Stimulated activated effector memory CD8-positive, alpha-beta T cell treated with anti-CD3 and anti-CD28 coated beads, Interleukin-12 subunit alpha, Interleukin-12 subunit beta, amount 100 ng/mL, for 72 hours (primary cell): ENCODE measurements at regions not wholly inside any gene's neighbourhood (a gene's known extent, or its start where the extent isn't known, plus 50 kb on each side); places are given as distances from the start of the nearest gene placed in this dataset.

Experiments used
- ATAC-seq: fragments of 150-1000 bp; cut with Tn5 transposase; 2 replicates; pipeline ENCODE4 v1.10.0; 2021
- DNase-seq, 2 donors: peaks; one replicate each; pipeline ENCODE4 v3.0.0; 2021 to 2022; ENCODE audit warnings: low spot score in 2 of 2
- H3K27ac Mint-ChIP-seq: one replicate; pipeline ENCODE4 v1.8.0; 2022; ENCODE audit warnings: mild to moderate bottlenecking, mixed read lengths
- H3K36me3 Mint-ChIP-seq: one replicate; pipeline ENCODE4 v1.8.0; 2022; ENCODE audit warnings: mild to moderate bottlenecking, mixed read lengths
- H3K4me1 Mint-ChIP-seq: one replicate; pipeline ENCODE4 v1.8.0; 2022; ENCODE audit warnings: mixed read lengths
- H3K4me3 Mint-ChIP-seq: one replicate; pipeline ENCODE4 v1.8.0; 2022; ENCODE audit warnings: mild to moderate bottlenecking, mixed read lengths
- H3K9me3 Mint-ChIP-seq: one replicate; pipeline ENCODE4 v1.8.0; 2022; ENCODE audit warnings: mixed read lengths

DNA sequence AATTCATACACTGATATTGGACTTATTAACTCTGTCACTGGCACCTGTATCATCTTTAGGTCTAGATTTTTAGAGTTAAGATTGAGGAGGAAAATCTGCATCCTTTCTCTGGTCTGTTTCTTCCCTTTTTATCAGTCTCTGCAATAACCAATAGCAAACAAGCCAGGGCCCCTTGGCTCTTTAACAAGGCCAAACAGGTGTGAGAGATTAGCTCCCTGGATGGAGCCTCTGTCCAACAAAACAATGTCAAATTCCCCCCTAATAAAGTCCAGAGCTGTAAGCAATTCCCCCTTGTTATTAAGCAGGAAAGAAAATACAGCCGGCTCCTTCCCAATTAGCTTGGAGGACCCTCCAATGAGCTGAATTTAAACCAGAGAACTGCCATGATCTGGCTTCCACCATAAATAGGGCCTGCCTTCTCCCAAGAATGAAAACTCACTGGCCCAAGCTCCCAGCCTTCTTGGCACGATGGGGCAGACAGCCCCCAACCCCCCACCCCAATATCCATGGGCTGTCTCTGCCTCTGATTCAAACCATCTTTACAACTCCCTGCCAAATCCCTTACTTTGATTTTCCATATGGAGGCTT lies 56.1 kb upstream of the SOX9 start:
- no peaks in the 10 kb centered on the region for H3K4me1 Mint-ChIP-seq
- H3K9me3 Mint-ChIP-seq: peaks cover 8% of the 10 kb centered on the region
- H3K36me3 Mint-ChIP-seq: no peaks in the 10 kb centered on the region
- no peak overlapping the region for H3K27ac Mint-ChIP-seq
- H3K4me3 Mint-ChIP-seq: no peak overlapping the region
- ATAC-seq: no peak
- DNase-seq: no peak

DNA sequence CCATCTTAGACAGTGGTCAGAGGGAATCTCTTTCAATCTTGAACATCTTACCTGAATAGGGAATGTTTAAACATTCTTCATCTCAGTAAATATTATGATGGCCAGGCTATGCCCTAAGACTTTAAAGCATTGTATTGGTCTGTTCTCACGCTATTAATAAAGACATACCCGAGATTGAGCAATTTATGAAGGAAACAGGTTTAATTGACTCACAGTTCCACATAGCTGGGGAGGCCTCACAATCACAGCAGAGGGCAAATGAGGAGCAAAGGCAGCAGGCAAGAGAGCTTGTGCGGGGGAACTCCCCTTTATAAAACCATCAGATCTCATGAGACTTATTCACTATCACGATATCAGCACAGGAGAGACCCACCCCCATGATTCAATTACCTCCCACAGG lies 55.3 kb upstream of the SOX9 start:
- H3K4me3 Mint-ChIP-seq: no peak overlapping the region
- H3K9me3 Mint-ChIP-seq: peaks cover 8% of the 10 kb centered on the region
- ATAC-seq (no peak), DNase-seq (no peak)
- H3K4me1 Mint-ChIP-seq: no peaks in the 10 kb centered on the region
- H3K36me3 Mint-ChIP-seq: no peaks in the 10 kb centered on the region
- H3K27ac Mint-ChIP-seq: no peak overlapping the region

DNA sequence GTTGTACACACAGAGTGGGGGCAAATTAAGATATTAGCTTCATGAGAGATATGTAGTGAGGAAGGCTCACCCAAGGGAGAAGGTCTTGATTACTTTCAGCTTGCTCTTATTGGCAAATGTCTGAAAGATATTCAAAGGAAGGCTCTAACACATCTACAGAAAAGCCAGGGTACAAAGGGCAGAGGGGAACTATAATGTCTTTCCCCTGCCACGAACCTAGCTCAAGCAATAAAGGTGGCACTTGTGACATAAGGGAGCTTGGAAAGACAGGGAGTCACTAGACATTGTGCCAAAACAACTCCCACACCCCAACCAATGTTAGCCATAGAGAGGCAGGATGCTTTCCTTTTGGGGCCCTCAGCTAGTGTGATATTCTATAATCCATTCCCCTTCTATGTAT lies 52.2 kb upstream of the SOX9 start:
- Mint-ChIP-seq H3K9me3 (peaks cover 8% of the 10 kb centered on the region), H3K4me1 (no peaks in the 10 kb centered on the region)
- no peak for ATAC-seq

DNA sequence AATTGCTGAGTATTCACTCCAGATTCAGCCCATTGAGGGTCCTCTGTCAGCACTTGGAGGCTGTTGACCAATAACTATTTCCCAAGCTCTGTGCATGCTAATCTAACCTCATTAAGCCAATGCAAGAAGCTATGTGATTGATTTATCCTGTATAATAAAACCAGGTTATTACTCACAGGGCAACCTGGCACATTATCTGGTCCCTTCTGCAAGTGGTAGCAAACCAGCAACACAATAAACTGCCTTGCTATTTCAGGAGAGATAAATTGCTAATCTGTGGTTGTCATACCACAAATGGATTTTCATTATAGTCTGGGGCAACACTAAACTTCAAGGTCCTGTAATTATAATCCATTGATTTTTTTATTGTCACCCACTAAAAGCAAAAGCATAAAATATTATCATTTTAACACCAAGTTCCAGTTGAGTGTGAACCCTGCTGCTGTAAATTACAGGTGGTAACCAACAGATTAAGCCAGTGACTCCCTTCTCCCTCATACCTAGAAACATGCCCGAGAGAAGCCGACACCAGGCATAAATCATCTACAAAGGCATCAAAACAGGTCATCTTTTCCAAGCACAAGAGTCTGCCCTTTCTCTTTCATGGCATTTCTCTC lies 51.1 kb upstream of the SOX9 start:
- Mint-ChIP-seq H3K4me1 (no peaks in the 10 kb centered on the region), H3K9me3 (peaks cover 8% of the 10 kb centered on the region), H3K4me3 (no peak overlapping the region), H3K36me3 (no peaks in the 10 kb centered on the region), H3K27ac (no peak overlapping the region)
- no peak for DNase-seq
- no peak for ATAC-seq

More for the DNA sequence above, 52.2 kb upstream of the SOX9 start:
- Mint-ChIP-seq H3K36me3 (no peaks in the 10 kb centered on the region), H3K4me3 (no peak overlapping the region), H3K27ac (no peak overlapping the region)
- DNase-seq: no peak
